ENCODE measurements at regions not wholly inside any gene's neighbourhood (a gene's known extent, or its start where the extent isn't known, plus 50 kb on each side); places are given as distances from the start of the nearest gene placed in this dataset.
"Not testable (repeated sequence)": the region's sequence is repeated elsewhere in the genome, so short reads cannot be mapped to it uniquely, and the experiment has no call there.

DNA sequence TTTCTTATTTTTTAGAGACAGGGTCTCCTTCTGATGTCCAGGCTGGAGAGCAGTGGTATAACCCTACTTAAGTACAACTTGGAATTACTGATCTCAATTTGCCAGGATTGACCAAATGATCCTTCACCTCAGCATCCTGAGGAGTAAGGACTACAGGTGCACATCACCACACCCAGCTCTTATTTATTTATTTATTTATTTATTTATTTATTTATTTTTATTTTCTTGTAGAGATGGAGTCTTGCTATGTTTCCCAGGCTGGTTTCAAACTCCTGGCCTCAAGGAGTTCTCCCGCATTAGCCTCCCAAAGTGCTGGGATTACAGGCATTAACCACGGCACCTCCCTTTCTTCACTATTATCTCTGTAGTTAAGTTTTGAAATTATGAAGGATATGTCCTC lies 117.5 kb upstream of the NEGR1 start:
- no peak overlapping the region for H3K9ac ChIP-seq (ENCODE audit: low read length)
- no peak overlapping the region for H3K27ac ChIP-seq (ENCODE audit: low read depth, low read length)
- H3K27me3 ChIP-seq (ENCODE audit: control insufficient read depth, insufficient read depth, low read length), result no peaks in the 10 kb centered on the region
- no peaks in the 10 kb centered on the region for H3K36me3 ChIP-seq (ENCODE audit: control insufficient read depth, insufficient read depth, low read length)
- no peaks in the 10 kb centered on the region for H3K4me1 ChIP-seq (ENCODE audit: control insufficient read depth, insufficient read depth, low read length)
- no peak overlapping the region for H3K4me3 ChIP-seq (ENCODE audit: low read length)

DNA sequence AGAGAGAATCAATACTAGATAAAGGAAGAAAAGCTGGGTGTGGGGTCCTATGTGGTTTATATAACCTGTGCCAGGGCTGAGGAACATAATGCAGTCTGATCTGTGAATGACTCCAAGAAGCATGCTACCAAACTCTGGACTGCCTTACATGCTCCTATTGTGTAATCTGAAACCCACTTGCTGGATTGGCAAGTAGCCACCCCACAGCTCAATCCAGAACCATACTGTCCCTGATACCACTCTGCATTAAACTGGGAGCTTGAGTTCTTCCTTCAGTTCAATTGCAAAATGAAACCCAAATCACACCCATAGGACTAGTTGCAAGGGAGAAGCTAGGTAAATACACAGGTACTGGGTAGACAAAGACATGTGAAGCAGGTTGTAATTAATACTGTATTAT lies 115.4 kb upstream of the NEGR1 start:
- Histone ChIP-seq H3K27ac (ENCODE audit: low read depth, low read length) (no peak overlapping the region), H3K4me3 (ENCODE audit: low read length) (no peak overlapping the region), H3K36me3 (ENCODE audit: control insufficient read depth, insufficient read depth, low read length) (no peaks in the 10 kb centered on the region), H3K4me1 (ENCODE audit: control insufficient read depth, insufficient read depth, low read length) (no peaks in the 10 kb centered on the region), H3K9ac (ENCODE audit: low read length) (no peak overlapping the region), H3K27me3 (ENCODE audit: control insufficient read depth, insufficient read depth, low read length) (no peaks in the 10 kb centered on the region)

DNA sequence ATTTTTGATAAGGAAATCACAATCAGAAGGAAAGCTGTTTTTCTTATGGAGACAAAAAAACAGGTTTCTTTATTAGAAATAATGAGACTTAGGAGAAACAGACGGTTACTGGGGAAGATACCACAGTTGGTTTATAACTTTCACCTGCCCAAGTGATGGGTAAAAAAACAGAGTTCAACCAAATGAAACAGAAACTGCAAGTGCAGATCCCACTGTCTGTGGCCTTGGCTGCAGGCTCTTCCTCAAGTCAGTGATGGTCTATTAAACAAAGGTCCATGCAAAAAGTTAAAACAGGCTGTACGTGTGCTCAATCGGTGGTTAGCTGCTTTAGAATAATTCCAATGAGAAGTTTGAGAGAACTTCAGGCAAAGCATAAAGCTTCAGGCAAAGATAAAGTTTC lies 112.1 kb upstream of the NEGR1 start:
- H3K36me3 ChIP-seq (ENCODE audit: control insufficient read depth, insufficient read depth, low read length), result no peaks in the 10 kb centered on the region
- no peaks in the 10 kb centered on the region for H3K27me3 ChIP-seq (ENCODE audit: control insufficient read depth, insufficient read depth, low read length)
- H3K4me3 ChIP-seq (ENCODE audit: low read length), result no peak overlapping the region
- H3K9ac ChIP-seq (ENCODE audit: low read length), result no peak overlapping the region
- no peaks in the 10 kb centered on the region for H3K4me1 ChIP-seq (ENCODE audit: control insufficient read depth, insufficient read depth, low read length)
- H3K27ac ChIP-seq (ENCODE audit: low read depth, low read length), result no peak overlapping the region

DNA sequence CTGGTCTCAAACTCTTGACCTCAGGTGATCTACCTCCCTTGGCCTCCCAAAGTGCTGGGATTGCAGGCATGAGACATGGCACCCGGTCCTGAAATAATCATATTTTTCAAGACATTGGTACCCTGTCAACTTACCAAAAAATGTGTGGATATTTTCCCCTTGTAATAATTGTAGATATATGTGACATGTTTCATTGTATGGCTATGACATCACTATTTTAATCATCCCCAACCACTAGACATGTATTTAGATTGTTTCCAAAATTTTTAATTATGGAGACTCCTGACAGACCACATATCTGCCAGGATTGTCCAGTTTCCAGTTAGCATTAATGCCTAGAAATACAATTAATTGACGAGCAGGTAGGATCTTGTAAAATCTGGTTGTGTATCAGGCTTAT lies 96.7 kb upstream of the NEGR1 start:
- H3K27ac ChIP-seq (ENCODE audit: low read depth, low read length), result no peak overlapping the region
- H3K36me3 ChIP-seq (ENCODE audit: control insufficient read depth, insufficient read depth, low read length), result no peaks in the 10 kb centered on the region
- no peak overlapping the region for H3K4me3 ChIP-seq (ENCODE audit: low read length)
- no peaks in the 10 kb centered on the region for H3K4me1 ChIP-seq (ENCODE audit: control insufficient read depth, insufficient read depth, low read length)
- H3K27me3 ChIP-seq (ENCODE audit: control insufficient read depth, insufficient read depth, low read length), result no peaks in the 10 kb centered on the region
- no peak overlapping the region for H3K9ac ChIP-seq (ENCODE audit: low read length)

GRCh38 chr1:72375226-72375625 lies 92.9 kb upstream of the NEGR1 start:
- Histone ChIP-seq H3K27me3 (ENCODE audit: control insufficient read depth, insufficient read depth, low read length) (no peaks in the 10 kb centered on the region), H3K9ac (ENCODE audit: low read length) (no peak overlapping the region), H3K4me3 (ENCODE audit: low read length) (no peak overlapping the region), H3K27ac (ENCODE audit: low read depth, low read length) (no peak overlapping the region), H3K4me1 (ENCODE audit: control insufficient read depth, insufficient read depth, low read length) (no peaks in the 10 kb centered on the region), H3K36me3 (ENCODE audit: control insufficient read depth, insufficient read depth, low read length) (no peaks in the 10 kb centered on the region)

DNA sequence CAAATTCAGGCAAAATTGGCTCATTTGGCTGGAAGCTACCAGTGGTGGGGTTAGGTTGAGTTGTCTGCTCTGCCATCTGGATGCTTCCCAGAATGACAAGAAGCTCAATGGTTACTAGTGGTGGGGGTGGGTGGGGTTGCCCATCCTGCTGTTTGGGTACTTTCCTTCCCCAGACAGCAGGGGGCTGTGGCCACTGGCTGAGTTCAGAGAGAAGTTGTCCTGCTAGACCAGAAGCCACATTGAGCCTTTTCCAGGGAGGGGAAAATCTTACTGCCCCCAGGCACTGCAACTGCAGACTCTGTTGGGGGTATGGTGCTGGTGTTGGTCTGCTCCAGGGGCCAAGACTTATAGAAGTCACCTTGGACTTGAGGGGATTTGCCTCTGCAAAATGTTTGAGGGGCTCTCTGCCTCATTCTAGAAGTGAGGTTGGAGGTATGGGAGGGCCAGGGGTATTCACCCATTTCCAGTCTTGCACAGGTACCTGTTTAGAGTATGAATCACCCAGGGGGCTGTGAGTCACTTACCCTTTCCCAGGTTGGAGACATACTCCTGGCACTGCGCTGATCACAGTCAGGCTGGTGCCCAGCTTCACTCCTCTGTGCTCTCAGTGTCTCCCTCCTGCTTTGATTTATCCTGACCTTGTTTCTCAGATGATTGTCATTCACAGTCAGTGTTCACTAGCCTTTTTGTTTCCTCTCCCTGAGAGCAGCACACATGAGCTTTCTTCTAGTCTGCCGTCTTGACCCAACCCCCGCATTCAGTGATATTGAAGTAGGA lies 89.1 kb upstream of the NEGR1 start:
- Histone ChIP-seq H3K4me1 (ENCODE audit: control insufficient read depth, insufficient read depth, low read length) (no peaks in the 10 kb centered on the region), H3K27me3 (ENCODE audit: control insufficient read depth, insufficient read depth, low read length) (no peaks in the 10 kb centered on the region), H3K36me3 (ENCODE audit: control insufficient read depth, insufficient read depth, low read length) (no peaks in the 10 kb centered on the region), H3K9ac (ENCODE audit: low read length) (no peak overlapping the region), H3K27ac (ENCODE audit: low read depth, low read length) (no peak overlapping the region), H3K4me3 (ENCODE audit: low read length) (no peak overlapping the region)

DNA sequence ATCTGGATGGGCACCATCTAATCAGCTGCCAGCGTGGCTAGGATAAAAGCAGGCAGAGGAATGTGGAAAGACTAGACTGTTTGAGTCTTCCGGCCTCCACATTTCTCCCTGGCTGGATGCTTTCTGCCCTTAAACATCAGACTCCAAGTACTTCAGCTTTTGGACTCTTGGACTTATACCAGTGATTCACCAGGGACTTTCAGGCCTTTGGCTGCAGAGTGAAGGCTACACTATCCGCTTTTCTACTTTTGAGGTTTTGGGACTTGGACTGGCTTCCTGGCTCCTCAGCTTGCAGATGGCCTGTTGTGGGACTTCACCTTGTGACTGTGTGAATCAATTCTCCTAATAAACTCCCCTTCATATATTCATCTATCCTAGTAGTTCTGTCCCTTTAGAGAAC lies 88.5 kb upstream of the NEGR1 start:
- H3K9ac ChIP-seq (ENCODE audit: low read length); H3K4me3 ChIP-seq (ENCODE audit: low read length); H3K27me3 ChIP-seq (ENCODE audit: control insufficient read depth, insufficient read depth, low read length); H3K36me3 ChIP-seq (ENCODE audit: control insufficient read depth, insufficient read depth, low read length); H3K27ac ChIP-seq (ENCODE audit: low read depth, low read length); H3K4me1 ChIP-seq (ENCODE audit: control insufficient read depth, insufficient read depth, low read length): not testable (repeated sequence)

GRCh38 chr1:72369069-72369757 lies 86.9 kb upstream of the NEGR1 start:
- Histone ChIP-seq H3K4me3 (ENCODE audit: low read length) (no peak overlapping the region), H3K4me1 (ENCODE audit: control insufficient read depth, insufficient read depth, low read length) (no peaks in the 10 kb centered on the region), H3K9ac (ENCODE audit: low read length) (no peak overlapping the region), H3K27ac (ENCODE audit: low read depth, low read length) (no peak overlapping the region), H3K36me3 (ENCODE audit: control insufficient read depth, insufficient read depth, low read length) (no peaks in the 10 kb centered on the region), H3K27me3 (ENCODE audit: control insufficient read depth, insufficient read depth, low read length) (no peaks in the 10 kb centered on the region)

DNA sequence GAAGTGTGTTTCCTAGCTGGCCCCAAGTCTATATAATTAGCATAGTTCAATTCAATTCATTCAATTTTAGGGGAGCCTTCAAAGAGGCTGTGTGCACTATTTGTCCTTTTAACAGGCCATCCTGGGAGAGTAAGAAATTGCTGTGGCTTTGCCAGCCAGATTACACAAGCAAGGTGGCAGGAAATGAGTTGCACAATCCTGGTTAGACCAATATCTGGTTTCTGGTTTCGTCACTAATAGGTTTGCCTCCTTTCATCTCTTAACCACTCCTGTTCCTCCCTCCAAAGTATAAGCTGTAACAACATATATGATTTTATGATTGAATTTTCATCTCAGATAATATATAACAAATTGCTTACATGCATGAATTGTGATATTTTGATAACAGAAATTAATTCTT lies 84.1 kb upstream of the NEGR1 start:
- Histone ChIP-seq H3K27ac (ENCODE audit: low read depth, low read length) (no peak overlapping the region), H3K36me3 (ENCODE audit: control insufficient read depth, insufficient read depth, low read length) (no peaks in the 10 kb centered on the region)

DNA sequence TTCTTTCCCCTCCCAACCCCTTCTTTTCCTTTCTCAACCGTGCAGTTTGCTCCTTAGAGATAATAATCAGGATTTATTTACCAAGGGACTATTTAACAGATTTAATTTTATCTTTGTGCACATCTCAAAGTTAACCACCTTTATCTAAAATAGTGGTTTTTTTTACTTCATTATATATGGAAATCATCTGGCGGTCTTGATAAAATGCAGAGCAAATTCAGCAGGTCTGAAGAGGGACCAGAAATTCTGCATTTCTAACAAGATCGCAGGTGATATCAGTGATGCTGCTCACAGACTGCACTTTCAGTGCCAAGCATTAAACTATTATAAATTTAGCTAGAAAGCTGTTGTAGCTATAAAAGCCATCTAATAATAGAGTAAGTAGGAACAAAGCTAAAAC lies 83.4 kb upstream of the NEGR1 start:
- Histone ChIP-seq H3K4me1 (ENCODE audit: control insufficient read depth, insufficient read depth, low read length) (no peaks in the 10 kb centered on the region), H3K4me3 (ENCODE audit: low read length) (no peak overlapping the region), H3K27ac (ENCODE audit: low read depth, low read length) (no peak overlapping the region), H3K36me3 (ENCODE audit: control insufficient read depth, insufficient read depth, low read length) (no peaks in the 10 kb centered on the region), H3K9ac (ENCODE audit: low read length) (no peak overlapping the region), H3K27me3 (ENCODE audit: control insufficient read depth, insufficient read depth, low read length) (no peaks in the 10 kb centered on the region)

More for the DNA sequence above, 84.1 kb upstream of the NEGR1 start:
- no peaks in the 10 kb centered on the region for H3K27me3 ChIP-seq (ENCODE audit: control insufficient read depth, insufficient read depth, low read length)
- no peaks in the 10 kb centered on the region for H3K4me1 ChIP-seq (ENCODE audit: control insufficient read depth, insufficient read depth, low read length)
- no peak overlapping the region for H3K9ac ChIP-seq (ENCODE audit: low read length)
- H3K4me3 ChIP-seq (ENCODE audit: low read length), result no peak overlapping the region

DNA sequence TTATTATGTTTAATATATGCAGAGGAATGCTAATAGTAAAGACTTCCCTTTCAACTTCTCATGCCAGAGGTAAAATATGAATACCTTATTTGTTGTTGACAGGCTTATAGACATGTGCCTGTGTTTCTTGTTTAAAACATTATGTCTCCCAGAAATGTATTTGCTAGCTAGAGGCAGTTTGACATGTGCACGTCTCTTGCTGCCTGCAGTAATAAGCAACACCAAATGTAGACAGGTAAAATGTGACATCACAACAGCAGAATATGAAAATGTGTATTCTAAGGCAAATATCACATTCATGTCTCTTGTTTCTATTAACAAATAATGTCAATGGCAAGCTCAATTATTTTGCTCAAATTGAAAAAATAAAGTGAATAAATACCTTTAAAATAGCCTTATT lies 80.2 kb upstream of the NEGR1 start:
- H3K27ac ChIP-seq (ENCODE audit: low read depth, low read length), result no peak overlapping the region
- H3K4me1 ChIP-seq (ENCODE audit: control insufficient read depth, insufficient read depth, low read length), result no peaks in the 10 kb centered on the region
- H3K27me3 ChIP-seq (ENCODE audit: control insufficient read depth, insufficient read depth, low read length), result no peaks in the 10 kb centered on the region
- no peak overlapping the region for H3K9ac ChIP-seq (ENCODE audit: low read length)
- no peaks in the 10 kb centered on the region for H3K36me3 ChIP-seq (ENCODE audit: control insufficient read depth, insufficient read depth, low read length)
- H3K4me3 ChIP-seq (ENCODE audit: low read length), result no peak overlapping the region

DNA sequence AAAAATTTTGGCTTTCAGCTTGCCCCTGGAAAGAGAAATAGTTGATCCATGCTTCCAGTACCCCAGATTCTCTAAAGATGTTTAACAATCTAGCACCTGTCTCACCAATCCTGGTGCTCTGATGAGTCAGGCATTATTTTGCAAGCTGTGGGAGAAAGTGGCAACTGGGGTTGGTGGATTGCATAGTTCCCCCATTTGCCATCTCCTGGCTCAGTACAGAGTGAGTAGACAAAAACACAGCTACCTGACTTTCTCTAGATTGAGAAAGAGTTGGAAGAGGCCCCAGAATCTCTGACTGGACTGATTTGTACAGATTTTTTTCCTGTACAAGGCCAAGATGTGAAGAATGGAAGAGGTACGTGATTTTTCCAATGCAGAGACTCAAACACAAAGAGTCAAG lies 75.1 kb upstream of the NEGR1 start:
- H3K27me3 ChIP-seq (ENCODE audit: control insufficient read depth, insufficient read depth, low read length), result no peaks in the 10 kb centered on the region
- no peaks in the 10 kb centered on the region for H3K4me1 ChIP-seq (ENCODE audit: control insufficient read depth, insufficient read depth, low read length)
- H3K27ac ChIP-seq (ENCODE audit: low read depth, low read length), result no peak overlapping the region
- H3K36me3 ChIP-seq (ENCODE audit: control insufficient read depth, insufficient read depth, low read length), result no peaks in the 10 kb centered on the region
- H3K4me3 ChIP-seq (ENCODE audit: low read length), result no peak overlapping the region
- no peak overlapping the region for H3K9ac ChIP-seq (ENCODE audit: low read length)

- Histone ChIP-seq H3K27ac (ENCODE audit: low read depth, low read length) (no peak overlapping the region), H3K4me3 (ENCODE audit: low read length) (no peak overlapping the region), H3K4me1 (ENCODE audit: control insufficient read depth, insufficient read depth, low read length) (no peaks in the 10 kb centered on the region), H3K36me3 (ENCODE audit: control insufficient read depth, insufficient read depth, low read length) (no peaks in the 10 kb centered on the region), H3K9ac (ENCODE audit: low read length) (no peak overlapping the region), H3K27me3 (ENCODE audit: control insufficient read depth, insufficient read depth, low read length) (no peaks in the 10 kb centered on the region)
Measured at GRCh38 chr1:72355899-72356298, 73.6 kb upstream of the NEGR1 start.
